ENCODE measurements at regions not wholly inside any gene's neighbourhood (a gene's known extent, or its start where the extent isn't known, plus 50 kb on each side); places are given as distances from the start of the nearest gene placed in this dataset.
"Not testable (repeated sequence)": the region's sequence is repeated elsewhere in the genome, so short reads cannot be mapped to it uniquely, and the experiment has no call there.

GRCh38 chr9:115808695-115809094 lies 344.9 kb upstream of the PAPPA start:
- TF ChIP-seq, protein P1, sequence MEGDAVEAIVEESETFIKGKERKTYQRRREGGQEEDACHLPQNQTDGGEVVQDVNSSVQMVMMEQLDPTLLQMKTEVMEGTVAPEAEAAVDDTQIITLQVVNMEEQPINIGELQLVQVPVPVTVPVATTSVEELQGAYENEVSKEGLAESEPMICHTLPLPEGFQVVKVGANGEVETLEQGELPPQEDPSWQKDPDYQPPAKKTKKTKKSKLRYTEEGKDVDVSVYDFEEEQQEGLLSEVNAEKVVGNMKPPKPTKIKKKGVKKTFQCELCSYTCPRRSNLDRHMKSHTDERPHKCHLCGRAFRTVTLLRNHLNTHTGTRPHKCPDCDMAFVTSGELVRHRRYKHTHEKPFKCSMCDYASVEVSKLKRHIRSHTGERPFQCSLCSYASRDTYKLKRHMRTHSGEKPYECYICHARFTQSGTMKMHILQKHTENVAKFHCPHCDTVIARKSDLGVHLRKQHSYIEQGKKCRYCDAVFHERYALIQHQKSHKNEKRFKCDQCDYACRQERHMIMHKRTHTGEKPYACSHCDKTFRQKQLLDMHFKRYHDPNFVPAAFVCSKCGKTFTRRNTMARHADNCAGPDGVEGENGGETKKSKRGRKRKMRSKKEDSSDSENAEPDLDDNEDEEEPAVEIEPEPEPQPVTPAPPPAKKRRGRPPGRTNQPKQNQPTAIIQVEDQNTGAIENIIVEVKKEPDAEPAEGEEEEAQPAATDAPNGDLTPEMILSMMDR (conservative IDR thresholded peaks at IDR 0.05; ENCODE audit: low read depth), result no peak
- POLR2A ChIA-PET (ENCODE audit: low non-redundant PET), result no interaction called here
- no peak for DNase-seq (ENCODE audit: low spot score)
- CTCF ChIA-PET, result interaction anchor here (0.7 kb wide), 1 partner anchor 102 kb away, joined by 3 read pairs; no protein-coding TSS in a partner anchor
- no peak overlapping the region for H3K27ac ChIP-seq

DNA sequence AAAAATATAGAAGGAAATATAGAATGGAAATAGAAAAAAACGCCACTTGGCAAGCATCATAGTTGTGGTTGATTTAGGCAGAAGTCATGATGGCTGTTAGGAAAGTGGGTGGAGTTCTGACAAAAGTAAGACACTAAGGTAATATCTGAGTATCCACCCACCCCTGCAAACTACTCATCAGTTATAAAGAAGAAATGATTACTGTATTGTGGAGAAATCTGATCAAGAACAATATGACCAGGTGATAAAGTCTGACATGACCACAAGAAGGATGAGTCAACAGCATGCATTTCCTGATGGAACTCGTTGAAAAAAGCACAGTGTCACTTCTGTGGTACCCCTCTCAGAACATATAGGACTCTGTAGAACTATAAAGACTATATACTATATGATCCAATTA lies 343.4 kb upstream of the PAPPA start:
- ChIA-PET CTCF (no interaction called here), POLR2A (ENCODE audit: low non-redundant PET) (no interaction called here)

DNA sequence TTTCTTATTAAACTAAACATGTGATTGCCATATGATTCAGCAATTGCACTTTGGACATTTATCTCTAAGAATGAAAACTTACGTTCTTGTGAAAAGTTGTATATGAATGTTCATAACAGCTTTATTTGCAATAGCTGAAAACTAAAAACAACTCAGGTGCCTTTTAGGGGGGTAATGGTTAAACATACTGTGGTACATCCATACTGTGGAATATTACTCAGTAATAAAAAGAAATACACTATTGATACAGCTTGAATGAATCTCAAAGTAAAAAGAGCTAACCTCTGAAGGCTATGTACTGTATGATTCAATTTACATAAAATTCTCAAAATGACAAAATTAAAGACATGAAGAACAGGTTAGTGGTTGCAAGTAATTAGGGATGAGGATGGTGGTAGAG lies 339.5 kb upstream of the PAPPA start:
- CTCF ChIA-PET, result interaction anchor here (0.6 kb wide), 1 partner anchor 220 kb away, joined by 3 read pairs; no protein-coding TSS in a partner anchor
- TF ChIP-seq, protein P1 (conservative IDR thresholded peaks at IDR 0.05; ENCODE audit: low read depth), result no peak
- H3K27ac ChIP-seq, result no peak overlapping the region
- no peak for DNase-seq (ENCODE audit: low spot score)
- POLR2A ChIA-PET (ENCODE audit: low non-redundant PET), result no interaction called here

More for the DNA sequence above, 343.4 kb upstream of the PAPPA start:
- peak; percentile 28 for DNase-seq (ENCODE audit: low spot score)
- H3K27ac ChIP-seq, result no peak overlapping the region
- TF ChIP-seq, protein P1 (conservative IDR thresholded peaks at IDR 0.05; ENCODE audit: low read depth), result no peak

DNA sequence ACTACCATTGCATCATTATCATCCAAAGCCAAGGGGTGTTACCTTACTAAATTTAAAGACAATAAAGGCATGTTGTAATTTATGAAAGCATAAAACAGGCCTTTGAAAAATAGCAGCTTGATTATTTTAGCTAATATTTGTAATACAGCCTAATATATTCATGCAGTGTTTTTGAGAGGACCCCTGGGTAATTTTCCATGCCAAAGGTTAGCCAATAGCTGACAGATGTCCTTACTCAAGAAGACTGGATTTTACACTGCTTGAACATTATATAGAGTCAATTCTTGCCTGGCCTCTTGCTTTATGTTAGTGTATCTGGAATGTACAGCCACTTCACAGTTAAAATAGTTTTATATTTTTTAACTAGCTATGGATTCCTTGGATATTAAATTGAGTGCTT lies 337.8 kb upstream of the PAPPA start:
- CTCF ChIA-PET, result no interaction called here
- TF ChIP-seq, protein P1 (conservative IDR thresholded peaks at IDR 0.05; ENCODE audit: low read depth), result no peak
- DNase-seq (ENCODE audit: low spot score), result no peak
- POLR2A ChIA-PET (ENCODE audit: low non-redundant PET), result no interaction called here
- no peak overlapping the region for H3K27ac ChIP-seq

DNA sequence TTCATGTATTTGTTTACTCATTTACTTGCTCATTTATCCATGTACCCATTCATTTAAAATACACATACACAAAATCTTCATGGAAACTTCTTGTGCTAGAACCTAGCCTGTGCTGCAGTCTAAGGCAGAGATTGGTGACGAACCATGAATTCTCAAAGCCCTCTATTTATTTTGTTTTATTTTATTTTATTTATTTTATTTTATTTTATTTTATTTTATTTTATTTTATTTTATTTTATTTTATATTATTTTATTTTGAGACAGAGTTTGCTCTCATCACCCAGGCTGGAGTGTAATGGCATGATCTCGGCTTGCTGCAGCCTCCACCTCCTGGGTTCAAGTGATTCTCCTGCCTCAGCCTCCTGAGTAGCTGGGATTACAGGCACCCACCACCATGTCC lies 334.9 kb upstream of the PAPPA start:
- POLR2A ChIA-PET (ENCODE audit: low non-redundant PET); CTCF ChIA-PET; H3K27ac ChIP-seq; DNase-seq (ENCODE audit: low spot score): not testable (repeated sequence)

- TF ChIP-seq, protein P1 (conservative IDR thresholded peaks at IDR 0.05; ENCODE audit: low read depth), result no peak
- no peak overlapping the region for H3K27ac ChIP-seq
- no peak for DNase-seq (ENCODE audit: low spot score)
- ChIA-PET POLR2A (ENCODE audit: low non-redundant PET) (no interaction called here), CTCF (no interaction called here)
These were observed 321.6 kb upstream of the PAPPA start for GRCh38 chr9:115832031-115832430.

GRCh38 chr9:115837618-115838017 lies 316.0 kb upstream of the PAPPA start:
- TF ChIP-seq, protein P1 (conservative IDR thresholded peaks at IDR 0.05; ENCODE audit: low read depth), result no peak
- ChIA-PET CTCF (interaction anchor here (1.0 to 1.1 kb wide), 2 partner anchors 315 to 658 kb away, joined by 3 to 4 read pairs; no protein-coding TSS in a partner anchor), POLR2A (ENCODE audit: low non-redundant PET) (no interaction called here)
- DNase-seq (ENCODE audit: low spot score), result no peak
- H3K27ac ChIP-seq, result no peak overlapping the region

Data from RWPE1 (cell line).